ENCODE measurements at regions not wholly inside any gene's neighbourhood (a gene's known extent, or its start where the extent isn't known, plus 50 kb on each side); places are given as distances from the start of the nearest gene placed in this dataset.

- TF ChIP-seq CTCF (IDR thresholded peaks at IDR 0.05; ENCODE audit: insufficient read depth, low read depth, low read length) (no peak), EZH2 (IDR thresholded peaks at IDR 0.05; ENCODE audit: insufficient read depth, low read length) (no peak)
Observed at GRCh38 chr2:194464964-194465638, 1191.9 kb upstream of the SLC39A10 start.
